GM12878 (cell line): ENCODE measurements at regions not wholly inside any gene's neighbourhood (a gene's known extent, or its start where the extent isn't known, plus 50 kb on each side); places are given as distances from the start of the nearest gene placed in this dataset.

Experiments
- ATAC-seq: fragments of 200-7000 bp; cut with Tn5 transposase; 3 replicates; pipeline ENCODE4 v1.9.1; 2020; ENCODE audit warnings: mild to moderate bottlenecking, moderate library complexity
- BruUV-seq: library from RNA; stranded (reverse); fragments of 400-500 nt; replicated peaks from 2 replicates; lab custom pipeline; 2021; lab: Mats Ljungman, UMichigan
- CTCF ChIA-PET: fragments of 300-600 bp; sonication (Branson Sonifier 250); formaldehyde crosslinking; extraction: SDS; loops from one replicate; lab custom pipeline; 2021; ENCODE audit warnings: inconsistent platforms; lab: Yijun Ruan, JAX
- POLR2A ChIA-PET: fragments of 350-600 bp; formaldehyde crosslinking; extraction: SDS; loops from one replicate; lab custom pipeline; 2021; ENCODE audit warnings: inconsistent platforms; lab: Charles Lee
- RAD21 ChIA-PET: fragments of 300-600 bp; sonication (Branson Sonifier 250); formaldehyde crosslinking; loops from one replicate; lab custom pipeline; 2023; ENCODE audit warnings: antibody characterized with exemption; ENCODE audit not compliant: unreplicated experiment; lab: Charles Lee
- SMC1A ChIA-PET: fragments of 300-600 bp; sonication (Branson Sonifier 250); formaldehyde crosslinking; loops from one replicate; lab custom pipeline; 2023; ENCODE audit not compliant: unreplicated experiment, uncharacterized antibody; lab: Charles Lee
- DNase-seq: peaks from one replicate; pipeline ENCODE4 v3.0.0-alpha.2; 2011; ENCODE audit warnings: low read depth, low spot score
- FAIRE-seq: peaks from 3 replicates; lab custom pipeline; 2011; peaks lifted over from hg19 to GRCh38; lab: Jason Lieb, UNC
- H2AFZ ChIP-seq: 2 replicates; pipeline ENCODE4 v1.6.0; 2011; ENCODE audit warnings: low read depth, low read length, control low read depth; ENCODE audit not compliant: control insufficient read depth
- H3K27ac ChIP-seq: 2 replicates; pipeline ENCODE4 v1.5.1; 2011; ENCODE audit warnings: control low read depth; ENCODE audit not compliant: control insufficient read depth, insufficient read depth
- H3K27me3 ChIP-seq, 2 experiments: replicated peaks in 1 of 2; 2 replicates each; pipeline versions ENCODE4 v1.6.0 to v1.6.1; 2011; ENCODE audit warnings: low read length in 1 of 2; ENCODE audit not compliant: control insufficient read depth in 2 of 2, insufficient read depth in 2 of 2
- H3K36me3 ChIP-seq, 2 experiments: 2 replicates each; pipeline ENCODE4 v1.5.1; 2011; ENCODE audit warnings: low read length in 1 of 2; ENCODE audit not compliant: control insufficient read depth in 2 of 2, insufficient read depth in 2 of 2
- H3K4me1 ChIP-seq: 2 replicates; pipeline ENCODE4 v1.6.1; 2011; ENCODE audit warnings: mild to moderate bottlenecking, low read length, moderate library complexity, mixed read lengths; ENCODE audit not compliant: control insufficient read depth, insufficient read depth
- H3K4me2 ChIP-seq: 2 replicates; pipeline ENCODE4 v1.6.0; 2011; ENCODE audit warnings: control low read depth; ENCODE audit not compliant: control insufficient read depth, insufficient read depth
- H3K4me3 ChIP-seq: fragments of 200-600 bp; sonication (generic); 2 replicates; pipeline ENCODE4 v1.5.1; 2016
- H3K79me2 ChIP-seq: 2 replicates; pipeline ENCODE4 v1.6.0; 2011; ENCODE audit warnings: low read length; ENCODE audit not compliant: control insufficient read depth, insufficient read depth
- H3K9ac ChIP-seq: 2 replicates; pipeline ENCODE4 v1.8.0; 2011; ENCODE audit warnings: low read length, control low read depth, mixed read lengths; ENCODE audit not compliant: control insufficient read depth, insufficient read depth
- H3K9me3 ChIP-seq: replicated peaks from 3 replicates; pipeline ENCODE4 v1.5.1; 2011; ENCODE audit warnings: mild to moderate bottlenecking, low read length; ENCODE audit not compliant: control insufficient read depth, insufficient read depth
- H4K20me1 ChIP-seq: 2 replicates; pipeline ENCODE4 v1.6.0; 2011; ENCODE audit not compliant: control insufficient read depth, insufficient read depth
- FOXM1 ChIP-seq: IDR thresholded peaks from 2 replicates; pipeline ENCODE4 v1.6.1; 2012; ENCODE audit warnings: low read depth, mild to moderate bottlenecking, inconsistent platforms, low read length, moderate library complexity
- IRF4 ChIP-seq: IDR thresholded peaks from 2 replicates; pipeline ENCODE4 v1.6.1; 2011; ENCODE audit warnings: low read depth, low read length
- MXI1 ChIP-seq: fragments of 150-350 bp; IDR thresholded peaks from 2 replicates; pipeline ENCODE4 v1.6.1; 2011; ENCODE audit warnings: low read depth, mild to moderate bottlenecking, inconsistent platforms, low read length, improper control_type of control experiment
- NKRF ChIP-seq: fragments of 450-650 bp; conservative IDR thresholded peaks from 2 replicates; pipeline ENCODE4 v1.6.1; 2017; ENCODE audit warnings: mild to moderate bottlenecking, moderate library complexity
- WGBS: methylation state at CpG from one replicate; pipeline ENCODE4 v1.1.6; 2016; ENCODE audit warnings: low lambda C conversion rate; ENCODE audit not compliant: insufficient replicate concordance, insufficient coverage; ENCODE audit errors: missing lambda C conversion rate; 5-methylcytosine and 5-hydroxymethylcytosine counted together
- in situ Hi-C: fragments of 300-500 bp; cut with MboI; formaldehyde crosslinking; loops from 9 replicates; pipeline ENCODE4 v1.14.3; 2018; ENCODE audit warnings: mixed read lengths
- intact Hi-C: fragments of 100-400 bp; cut with micrococcal nuclease; formaldehyde crosslinking; loops from one replicate; pipeline ENCODE4 v1.14.2; 2022; ENCODE audit not compliant: unreplicated experiment

- no peak overlapping the region for H3K27ac ChIP-seq
- H3K9me3 ChIP-seq = no peaks in the 10 kb centered on the region; the same call in 2 of the 3 replicates
- H3K4me1 ChIP-seq = peaks cover 22% of the 10 kb centered on the region
- FAIRE-seq (no peak), ATAC-seq (peak; percentile 44), DNase-seq (no peak)
- POLR2A ChIA-PET = interaction anchor here (1.0 to 1.4 kb wide), 2 partner anchors 9 to 124 kb away, joined by 3 read pairs; no protein-coding TSS in a partner anchor
- SMC1A ChIA-PET = interaction anchor here (0.8 to 5.4 kb wide), 16 partner anchors 22 to 890 kb away, joined by 3 to 32 read pairs (median 4); no protein-coding TSS in a partner anchor
- no peaks in the 10 kb centered on the region for H3K79me2 ChIP-seq
- H4K20me1 ChIP-seq = no peaks in the 10 kb centered on the region
- CTCF ChIA-PET = interaction anchor here (0.6 to 2.0 kb wide), 26 partner anchors 9 to 895 kb away, joined by 3 to 14 read pairs (median 4); no protein-coding TSS in a partner anchor
- H3K27me3 ChIP-seq = no peaks in the 10 kb centered on the region
- no TSS peak for BruUV-seq
- H3K4me3 ChIP-seq = no peak overlapping the region
- RAD21 ChIA-PET = interaction anchor here (0.7 to 3.9 kb wide), 17 partner anchors 10 to 894 kb away, joined by 3 to 21 read pairs (median 4); no protein-coding TSS in a partner anchor
- no peaks in the 10 kb centered on the region for H3K36me3 ChIP-seq
- no peak overlapping the region for H3K9ac ChIP-seq
- 29% methylated on average over 2 of the region's 2 CpGs for WGBS
- peak overlapping the region; percentile 39; the same call in 1 of the 2 replicates for H3K4me2 ChIP-seq
- in situ Hi-C loops (no loop called here), intact Hi-C loops (loop anchor here (5.0 to 10.0 kb wide), 4 partner anchors 121 to 489 kb away; partner anchors contain the start of gene RYBP)
- no peak overlapping the region for H2AFZ ChIP-seq
- TF ChIP-seq IRF4 = no peak
- TF ChIP-seq NKRF = 0 out of 2 replicates have a peak, but pooled peaks have one; percentile 0
- no peak for TF ChIP-seq MXI1
- no peak for TF ChIP-seq FOXM1
These were observed 171.1 kb upstream of the PROK2 start for GRCh38 chr3:71956069-71956340.
